ENCODE measurements at regions not wholly inside any gene's neighbourhood (a gene's known extent, or its start where the extent isn't known, plus 50 kb on each side); places are given as distances from the start of the nearest gene placed in this dataset.

- TF ChIP-seq CTCF (IDR thresholded peaks at IDR 0.05) (no peak), CHD2 (IDR thresholded peaks at IDR 0.05; ENCODE audit: low read length, partially characterized antibody) (no peak), MAX (IDR thresholded peaks at IDR 0.05) (no peak), PHF8 (IDR thresholded peaks at IDR 0.05; ENCODE audit: borderline replicate concordance, low read depth) (no peak)
Measured at GRCh38 chr15:38186507-38186906, 66.1 kb upstream of the SPRED1 start.
